ENCODE measurements at regions not wholly inside any gene's neighbourhood (a gene's known extent, or its start where the extent isn't known, plus 50 kb on each side); places are given as distances from the start of the nearest gene placed in this dataset.
"Not testable (repeated sequence)": the region's sequence is repeated elsewhere in the genome, so short reads cannot be mapped to it uniquely, and the experiment has no call there.

DNA sequence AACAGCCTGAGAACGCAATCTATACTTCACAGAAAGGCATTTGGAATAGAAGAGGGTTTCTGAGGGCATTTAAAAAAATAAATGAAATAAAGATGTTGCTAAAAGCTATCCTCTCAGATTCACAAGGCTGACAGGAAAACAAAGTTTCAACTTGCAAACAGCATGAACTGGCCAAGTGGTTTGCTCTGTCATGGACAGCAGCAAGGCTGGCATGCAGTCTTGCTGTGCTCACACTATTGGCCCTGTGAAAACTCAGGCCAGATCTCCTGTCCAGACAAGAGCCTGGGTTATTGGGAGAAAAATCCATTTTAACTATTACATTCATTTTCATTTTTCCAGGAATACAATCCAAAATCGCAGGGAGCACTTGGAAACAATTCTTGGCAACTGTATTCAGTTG lies 506.2 kb upstream of the SLC35B3 start:
- DNase-seq: no peak

DNA sequence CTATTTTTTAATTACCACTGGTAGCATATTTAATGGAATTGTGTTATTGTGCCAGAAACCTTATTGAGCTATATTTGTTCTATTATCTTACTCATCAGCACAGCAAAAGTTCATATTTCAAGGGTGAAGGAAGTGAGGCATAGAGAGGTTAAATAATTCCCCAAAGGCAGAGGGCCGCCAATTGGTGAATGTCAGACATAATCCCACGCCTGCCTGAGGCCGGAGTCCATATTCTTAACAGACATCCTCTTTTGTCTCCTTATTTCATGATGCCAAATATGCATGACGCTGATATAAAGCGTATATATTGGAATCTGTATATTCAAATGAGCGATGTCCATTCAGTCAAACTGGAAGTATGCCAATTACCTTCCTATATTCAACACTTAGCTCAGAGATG lies 505.0 kb upstream of the SLC35B3 start:
- no peak for DNase-seq

DNA sequence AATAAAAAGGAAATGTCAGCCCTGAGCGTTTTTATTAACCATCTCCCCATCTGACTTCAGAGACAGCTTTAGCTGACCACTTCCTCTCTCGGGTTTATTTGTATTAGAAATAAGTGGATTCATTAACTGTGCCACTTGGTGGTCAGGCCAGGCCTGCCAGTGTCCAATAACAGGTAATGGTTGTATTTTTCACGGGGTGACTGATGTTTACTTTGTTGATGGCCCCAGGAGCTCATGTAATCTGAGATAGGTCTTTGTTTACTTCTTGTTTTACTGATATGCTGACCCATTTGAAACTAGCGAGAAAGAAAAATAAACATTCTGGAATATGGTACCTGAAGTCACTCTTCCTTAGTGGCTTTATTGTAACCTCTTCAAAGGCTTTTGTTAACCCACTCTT lies 504.3 kb upstream of the SLC35B3 start:
- DNase-seq: no peak

DNA sequence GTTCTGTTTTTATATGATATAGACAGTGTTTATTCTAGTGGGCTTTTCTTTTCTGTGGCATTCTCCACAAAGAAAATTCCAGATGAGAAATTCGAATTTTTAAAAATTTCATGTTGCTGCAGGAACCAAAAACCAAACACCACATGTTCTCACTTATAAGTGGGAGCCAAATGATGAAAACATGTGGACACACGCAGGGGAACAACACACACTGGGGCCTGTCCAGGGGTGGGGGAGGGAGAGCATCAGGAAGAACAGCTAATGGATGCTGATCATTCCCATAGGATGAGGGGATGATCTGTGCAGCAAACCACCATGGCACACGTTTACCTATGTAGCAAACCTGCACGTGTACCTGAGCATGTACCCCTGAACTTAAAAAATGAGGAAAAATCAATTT lies 499.0 kb upstream of the SLC35B3 start:
- DNase-seq: no peak

DNA sequence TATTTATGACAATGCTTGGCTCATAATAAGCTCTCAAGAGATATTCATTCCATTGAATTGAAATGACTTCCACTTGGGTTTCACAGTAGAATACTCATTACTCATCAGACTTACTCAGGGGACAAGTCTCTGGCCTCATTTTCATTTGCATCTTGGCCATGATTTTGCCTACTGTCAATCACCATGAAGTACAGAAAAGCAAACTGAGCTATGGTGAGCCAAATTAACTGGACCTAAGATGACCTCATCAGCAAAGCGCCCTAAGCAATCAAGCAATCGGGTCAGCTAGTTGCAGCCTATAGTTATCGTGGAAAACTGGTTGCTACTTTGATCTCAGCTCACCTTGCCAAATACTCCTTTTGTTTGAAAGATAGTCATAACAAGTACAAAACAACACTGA lies 494.7 kb upstream of the SLC35B3 start:
- DNase-seq: no peak

DNA sequence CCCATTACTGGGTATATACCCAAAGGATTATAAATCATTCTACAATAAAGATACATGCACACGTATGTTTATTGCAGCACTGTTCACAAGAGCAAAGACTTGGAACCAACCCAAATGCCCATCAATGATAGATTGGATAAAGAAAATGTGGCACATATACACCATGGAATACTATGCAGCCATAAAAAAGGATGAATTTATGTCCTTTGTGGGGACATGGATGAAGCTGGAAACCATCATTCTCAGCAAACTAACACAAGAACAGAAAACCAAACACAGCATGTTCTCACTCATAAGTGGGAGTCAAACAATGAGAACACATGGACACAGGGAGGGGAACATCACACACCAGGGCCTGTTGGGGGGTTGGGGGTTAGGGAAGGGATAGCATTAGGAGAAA lies 484.9 kb upstream of the SLC35B3 start:
- DNase-seq: not testable (repeated sequence)

DNA sequence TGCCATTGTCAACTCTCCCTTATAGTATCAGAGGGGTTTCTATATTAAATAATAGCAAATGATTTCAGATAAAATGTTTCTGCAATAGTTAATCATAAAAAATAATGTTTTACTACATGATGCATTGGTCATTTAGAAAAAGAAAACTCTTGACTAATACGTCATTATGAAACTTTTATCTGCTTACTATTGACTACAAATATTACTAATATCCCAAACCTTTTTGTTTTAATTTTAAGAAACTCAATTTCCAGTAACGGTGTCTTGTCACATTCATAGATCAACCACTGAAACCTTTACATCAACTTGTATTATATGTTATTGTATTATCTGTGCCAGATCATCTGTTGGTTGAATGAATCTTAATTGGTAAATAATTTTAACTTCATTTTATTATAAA lies 482.9 kb upstream of the SLC35B3 start:
- DNase-seq: no peak

DNA sequence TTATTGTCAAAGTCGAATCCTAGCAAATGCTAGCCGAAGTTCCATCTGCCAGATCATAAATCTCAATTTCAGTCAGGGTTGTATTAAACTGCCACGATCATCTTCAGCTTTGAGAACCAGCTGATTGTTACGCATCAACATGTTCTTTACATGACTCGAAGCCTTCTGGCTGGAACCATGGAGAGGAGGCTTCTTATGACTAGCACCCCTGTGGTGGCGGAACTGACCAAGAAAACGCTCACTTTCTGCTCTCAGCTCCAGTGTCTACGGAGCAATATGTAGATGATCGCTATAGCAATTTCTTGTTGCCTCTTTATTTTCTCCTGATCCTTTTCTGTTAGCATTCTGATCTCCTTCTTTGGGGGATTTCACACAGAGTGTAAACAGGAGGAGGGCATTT lies 479.4 kb upstream of the SLC35B3 start:
- DNase-seq: no peak

DNA sequence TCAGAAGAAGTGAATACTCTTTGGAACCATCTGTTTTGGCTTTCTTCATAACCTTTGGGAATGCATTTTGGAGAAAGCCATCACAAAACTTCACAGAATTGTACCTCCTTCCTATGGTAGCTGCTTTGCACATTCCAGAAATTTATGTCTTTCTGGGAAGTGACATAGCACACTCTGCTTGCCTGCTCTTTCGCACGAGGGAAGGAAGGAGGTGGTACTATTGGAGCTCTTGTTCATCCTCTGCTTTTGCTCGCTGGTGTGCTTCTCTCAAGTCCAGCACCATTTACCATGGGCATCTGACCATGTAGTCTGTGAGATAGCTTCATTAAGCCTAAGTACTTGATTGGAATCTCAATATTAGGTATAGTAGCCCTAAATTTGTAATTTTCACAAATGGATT lies 473.3 kb upstream of the SLC35B3 start:
- DNase-seq: no peak

DNA sequence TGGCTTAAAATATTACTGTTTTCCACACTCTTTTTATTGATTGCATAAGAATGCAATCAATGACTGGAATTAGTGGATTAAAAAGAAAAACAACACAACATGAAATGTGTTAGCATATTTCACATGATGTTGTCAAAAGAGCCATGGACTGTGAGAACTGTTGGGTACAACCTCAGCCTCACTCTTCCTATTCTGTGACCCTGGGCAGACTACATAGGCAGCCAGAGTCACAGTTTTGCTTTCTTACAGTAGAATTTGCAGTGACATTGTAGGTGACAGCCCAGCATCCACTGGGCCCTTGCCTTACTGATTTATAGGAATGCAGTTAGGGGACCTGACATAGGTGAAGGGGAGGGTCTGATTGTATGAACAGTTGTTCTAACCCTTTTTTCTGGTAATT lies 471.4 kb upstream of the SLC35B3 start:
- DNase-seq: no peak

DNA sequence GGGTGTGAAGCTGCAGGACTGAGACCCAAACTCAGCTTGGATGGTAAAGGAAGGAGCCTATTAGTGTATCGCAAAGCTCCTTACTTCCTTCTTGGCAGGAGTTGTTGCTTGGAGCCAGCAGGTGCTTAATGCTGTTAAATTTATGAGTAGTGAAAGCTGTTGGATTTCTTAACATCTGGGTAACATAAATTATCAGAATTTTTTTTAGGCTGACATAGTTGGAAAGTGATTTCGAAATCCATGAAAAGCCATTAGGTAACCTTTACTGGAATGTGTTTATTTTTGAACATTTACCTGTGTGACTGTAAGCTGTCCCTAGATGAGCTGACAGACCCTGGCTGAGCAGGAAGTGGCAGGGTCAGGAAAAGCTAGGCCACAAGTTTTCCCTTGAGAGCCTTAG lies 470.4 kb upstream of the SLC35B3 start:
- no peak for DNase-seq

DNA sequence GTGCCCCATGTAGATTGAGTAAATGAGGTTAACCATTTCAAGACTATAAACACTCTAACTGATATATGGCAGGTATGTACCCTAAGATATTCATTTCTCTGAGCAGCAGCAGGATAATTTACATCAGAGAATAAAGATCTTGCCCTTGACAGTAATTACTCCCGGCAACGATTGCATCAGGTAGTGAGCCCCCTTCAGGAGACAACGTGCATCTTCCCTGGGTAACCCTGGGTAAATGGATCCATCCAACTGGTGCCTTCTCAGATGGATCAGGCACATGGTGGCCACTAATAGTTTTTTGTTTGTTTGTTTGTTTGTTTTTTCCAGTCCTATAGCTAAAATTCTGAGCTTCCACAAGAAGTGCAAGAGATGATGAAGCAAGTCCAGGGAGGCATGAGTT lies 469.4 kb upstream of the SLC35B3 start:
- no peak for DNase-seq

DNA sequence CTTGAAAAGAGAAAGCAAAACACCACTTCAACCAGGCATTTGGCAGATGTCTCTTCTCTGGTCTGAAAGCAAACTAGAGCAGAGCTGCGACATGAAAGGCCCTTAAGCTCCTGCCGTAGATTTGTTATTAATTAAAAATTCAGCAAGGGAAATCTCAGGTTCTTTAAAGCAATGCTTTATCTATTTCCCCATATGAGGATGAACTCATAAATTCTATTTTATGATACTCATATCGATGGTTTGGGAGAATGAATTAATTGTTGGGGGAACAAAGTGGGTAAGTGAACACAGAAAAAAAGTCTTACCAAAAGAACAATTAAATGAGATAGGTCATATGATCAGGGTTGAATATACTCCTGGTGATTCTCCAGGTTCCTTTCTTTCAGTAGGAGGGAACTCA lies 464.7 kb upstream of the SLC35B3 start:
- no peak for DNase-seq

DNA sequence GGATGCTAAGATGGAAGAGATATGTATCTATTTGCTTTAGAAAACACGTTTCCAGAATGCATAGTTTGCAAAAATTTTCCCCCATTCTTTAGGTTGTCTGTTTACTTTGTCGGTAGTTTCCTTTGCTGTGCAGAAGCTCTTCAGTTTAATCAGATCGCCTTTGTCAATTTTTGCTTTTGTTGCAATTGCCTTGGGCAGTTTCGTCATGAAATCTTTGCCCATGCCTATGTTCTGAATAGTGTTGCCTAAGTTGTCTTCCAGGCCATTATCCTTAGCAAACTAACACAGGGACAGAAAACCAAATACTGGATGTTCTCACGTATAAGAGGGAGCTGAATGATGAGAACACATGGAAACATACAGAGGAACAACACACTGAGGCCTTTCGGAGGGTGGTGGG lies 454.2 kb upstream of the SLC35B3 start:
- no peak for DNase-seq

DNA sequence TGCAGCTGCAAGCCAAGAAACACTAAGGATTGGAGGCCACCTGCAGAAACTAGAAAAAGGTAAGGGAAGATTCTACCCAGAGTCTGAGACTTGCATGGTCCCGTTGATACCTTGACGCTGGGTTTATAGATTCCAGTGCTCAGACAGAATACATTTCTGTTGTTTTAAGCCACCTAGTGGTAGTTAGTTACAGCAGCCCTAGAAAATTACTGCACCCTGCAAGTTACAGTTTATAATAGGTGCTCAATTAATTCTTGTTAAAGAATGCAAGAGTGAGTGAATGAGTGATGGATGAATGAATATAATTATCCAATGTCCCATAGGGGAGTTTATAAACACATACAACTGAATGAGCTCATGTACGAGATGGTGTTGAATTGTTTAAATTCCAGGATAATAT lies 453.1 kb upstream of the SLC35B3 start:
- no peak for DNase-seq

DNA sequence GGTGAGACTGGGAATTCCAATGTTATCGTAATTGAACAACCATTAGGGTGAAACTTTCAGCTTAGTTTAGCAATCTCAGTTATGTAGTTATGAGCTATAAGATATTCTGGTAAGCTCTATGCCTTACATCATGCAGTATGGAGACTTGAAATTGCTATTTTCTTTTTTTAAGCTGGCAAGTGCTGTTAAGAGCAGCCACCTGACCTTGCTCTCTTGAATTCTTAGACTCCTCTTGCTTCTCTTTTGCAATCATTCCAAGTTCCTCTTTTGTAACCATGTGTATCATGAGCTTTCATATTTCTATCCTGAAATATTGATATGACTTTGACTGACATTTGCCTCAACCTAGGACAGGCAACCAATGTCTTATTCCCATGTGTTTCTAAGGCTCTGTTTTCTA lies 446.3 kb upstream of the SLC35B3 start:
- no peak for DNase-seq

DNA sequence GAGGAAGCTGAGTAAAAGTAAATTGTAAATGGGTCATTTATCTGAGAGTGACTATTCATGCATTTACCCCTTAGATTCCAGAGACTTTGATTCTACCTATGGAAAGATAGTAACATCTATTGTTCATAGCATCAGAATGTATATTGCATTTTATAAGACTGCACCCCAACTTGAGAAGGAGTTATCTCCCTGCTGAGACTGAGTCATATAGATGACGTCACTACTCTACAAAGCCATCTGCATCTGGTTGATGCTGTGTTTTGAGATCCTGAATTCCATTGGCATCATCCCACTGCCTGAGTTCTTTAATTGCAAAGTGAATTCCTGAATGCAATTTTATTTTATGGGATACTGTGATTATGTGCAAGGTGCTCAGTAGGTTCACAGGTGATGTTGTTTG lies 444.0 kb upstream of the SLC35B3 start:
- DNase-seq: no peak

DNA sequence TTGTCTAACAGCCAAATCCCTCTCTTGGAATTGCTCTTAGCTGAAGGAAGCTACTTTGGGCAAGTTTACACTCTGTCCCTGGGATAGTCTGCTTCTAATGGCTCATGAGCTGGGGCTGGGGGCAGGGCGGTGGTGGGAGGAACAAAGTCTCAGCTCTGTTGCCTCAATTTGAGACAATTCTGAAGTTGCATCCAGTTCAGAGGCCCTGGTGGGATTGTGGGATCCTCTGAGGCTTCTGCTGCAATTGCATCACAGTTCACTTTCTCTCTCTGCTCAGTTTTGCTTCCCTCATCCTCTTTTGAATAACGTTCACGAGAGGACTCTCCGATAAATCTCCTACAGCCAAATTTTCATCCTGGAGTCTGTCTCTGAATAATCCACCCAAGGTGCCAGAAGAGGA lies 440.6 kb upstream of the SLC35B3 start:
- no peak for DNase-seq

DNA sequence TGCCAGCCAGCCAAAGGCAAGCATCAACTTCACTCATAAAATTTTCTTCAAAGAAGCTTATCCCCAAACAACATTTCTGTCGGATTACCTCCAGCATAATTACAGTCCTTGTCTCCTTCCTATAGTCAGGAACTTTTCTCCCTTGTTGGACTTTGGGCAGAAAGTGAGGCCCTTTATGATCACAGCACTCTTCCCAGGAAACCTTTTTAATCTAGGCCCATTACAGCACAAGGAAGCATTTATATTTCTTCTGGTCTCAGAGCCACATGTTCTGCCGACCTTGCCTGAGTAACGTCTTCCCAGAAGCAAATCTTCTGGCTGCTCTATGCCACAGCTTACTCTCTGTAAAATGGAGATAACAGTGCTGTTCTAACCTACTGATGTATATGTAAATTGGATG lies 437.2 kb upstream of the SLC35B3 start:
- no peak for DNase-seq

DNA sequence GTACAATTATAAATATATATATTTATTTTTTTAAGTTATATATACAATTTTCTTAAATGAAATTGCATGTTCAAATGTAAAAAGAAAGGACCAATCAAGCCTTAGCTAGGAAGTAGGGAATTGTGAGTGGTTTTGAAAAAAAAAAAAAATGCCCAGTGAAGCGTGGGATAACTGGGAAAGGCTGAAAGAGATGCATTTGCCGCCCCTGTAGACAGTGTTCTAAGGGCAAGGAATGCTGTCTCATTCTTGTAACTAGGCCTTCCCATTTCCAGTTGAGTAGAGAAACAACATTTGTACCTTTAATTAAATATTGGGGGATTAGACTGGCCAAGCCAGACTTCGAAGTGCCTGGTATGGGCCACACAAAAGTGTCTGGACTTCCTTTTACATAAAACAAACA lies 430.1 kb upstream of the SLC35B3 start:
- no peak for DNase-seq

DNA sequence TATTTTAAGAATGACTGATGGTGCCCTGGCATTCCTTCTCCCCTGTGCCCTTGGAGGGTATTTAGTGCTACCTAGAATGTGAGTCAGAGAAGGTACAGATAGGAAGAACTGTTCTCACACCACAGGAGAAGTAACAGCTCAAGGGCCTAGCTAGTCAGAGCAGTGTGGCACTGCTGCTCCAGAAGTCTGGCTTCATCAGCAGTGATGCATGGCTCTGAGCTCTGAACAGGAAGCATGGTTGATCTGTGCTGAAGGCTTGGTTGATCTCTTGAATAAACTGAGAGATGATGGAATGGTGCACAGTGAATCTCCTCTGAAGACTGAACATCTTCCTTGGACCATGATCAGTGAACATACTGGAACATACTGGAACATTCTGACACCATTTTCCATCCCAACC lies 425.3 kb upstream of the SLC35B3 start:
- no peak for DNase-seq

DNA sequence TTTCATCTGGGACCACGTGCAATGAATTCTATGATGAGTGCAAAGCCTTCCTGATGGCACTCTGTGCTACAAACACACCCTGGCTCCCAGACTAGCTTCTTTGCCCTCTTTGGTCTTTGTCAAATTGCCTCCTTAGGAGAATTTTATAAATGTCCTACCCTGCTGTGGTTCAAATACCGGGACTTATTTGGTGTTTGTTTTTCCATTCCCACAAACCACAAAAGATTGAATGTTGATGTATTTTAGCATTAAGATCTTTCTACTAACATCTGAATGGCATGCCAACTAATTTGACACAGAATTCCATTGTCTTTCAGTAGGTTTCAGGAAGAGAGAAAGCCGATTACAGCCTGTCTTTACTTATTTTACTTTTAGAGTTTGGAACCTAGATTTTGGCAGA lies 424.2 kb upstream of the SLC35B3 start:
- no peak for DNase-seq

DNA sequence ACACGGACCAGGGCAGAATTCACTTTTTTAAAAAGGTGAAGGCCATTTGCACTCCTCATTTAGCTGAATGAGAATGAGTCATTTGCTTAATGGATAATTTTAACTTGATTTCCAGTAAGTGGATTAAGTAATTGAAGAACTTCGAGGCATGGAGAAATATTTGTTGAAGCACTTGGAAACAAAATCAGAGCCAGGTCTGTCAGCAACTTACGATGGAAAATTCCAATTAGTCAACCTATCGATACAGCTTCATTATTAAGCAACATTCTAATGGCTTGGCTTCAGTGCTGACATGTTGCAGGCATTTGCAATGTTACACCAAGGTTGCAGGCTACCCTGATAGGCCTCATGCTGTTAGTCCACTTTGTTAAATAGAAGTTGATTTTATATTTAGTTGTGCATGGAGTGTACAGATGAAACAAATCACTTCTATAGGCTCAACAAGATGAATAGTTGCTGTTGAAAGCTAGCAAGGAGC lies 423.5 kb upstream of the SLC35B3 start:
- DNase-seq: no peak

DNA sequence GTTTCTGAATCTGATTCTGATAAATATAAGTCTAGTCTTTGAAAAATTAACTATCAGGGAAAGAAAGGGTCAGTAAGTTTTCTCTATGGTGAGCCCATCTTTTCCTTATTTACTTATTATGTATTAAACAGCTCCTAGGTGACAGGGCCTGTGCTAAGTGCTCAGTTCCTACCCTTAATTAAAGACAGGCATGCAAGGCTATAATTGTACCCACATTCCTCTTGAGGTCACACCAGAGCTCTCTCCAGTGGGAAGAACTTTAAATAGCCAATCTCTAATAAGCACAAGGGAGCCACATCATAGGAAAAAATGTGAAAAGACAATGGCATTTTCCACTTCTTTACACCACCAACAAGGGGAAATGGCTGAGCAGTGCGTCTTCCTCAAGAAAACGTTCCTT lies 421.8 kb upstream of the SLC35B3 start:
- no peak for DNase-seq

DNA sequence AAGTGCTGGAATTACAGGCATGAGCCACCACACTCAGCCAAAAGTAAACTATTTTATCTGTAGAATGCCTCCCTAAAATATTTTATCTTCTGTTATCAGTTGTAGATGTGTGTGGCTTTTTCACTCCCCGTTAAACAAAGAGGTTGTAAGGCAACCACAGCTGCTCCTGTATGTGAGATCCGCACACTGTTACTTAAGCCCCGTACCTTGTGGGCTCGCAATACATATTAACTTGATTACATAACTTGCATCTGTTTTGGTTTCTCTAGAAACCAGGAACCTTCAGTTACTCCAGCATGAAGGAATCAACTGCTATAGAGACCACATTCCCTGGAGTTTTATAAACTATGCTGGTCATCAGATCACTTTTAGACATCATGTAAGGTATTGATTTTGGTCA lies 420.1 kb upstream of the SLC35B3 start:
- no peak for DNase-seq

DNA sequence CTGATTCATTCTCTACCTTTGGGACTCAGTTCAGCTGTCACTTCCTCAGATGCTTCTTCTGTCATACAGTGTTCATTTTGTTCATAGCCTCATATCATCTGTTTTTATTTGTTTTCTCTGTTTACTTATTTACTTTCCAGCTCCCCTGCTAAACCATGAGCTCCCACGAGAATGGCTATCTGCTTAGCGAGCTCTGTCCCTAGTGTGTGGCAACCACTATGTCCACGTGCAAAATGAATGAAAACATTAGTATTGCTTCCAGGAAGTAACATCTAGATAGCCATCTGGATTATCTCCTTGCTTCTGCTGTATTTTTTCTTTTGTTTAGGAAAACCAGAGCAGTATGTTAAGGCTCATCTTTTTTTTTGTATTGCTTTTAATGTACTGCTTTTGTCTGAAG lies 417.0 kb upstream of the SLC35B3 start:
- DNase-seq: no peak

Measured in NCI-H187 treated with DMSO at 0.1 percent for 48 hours (cell line).